ENCODE measurements at regions not wholly inside any gene's neighbourhood (a gene's known extent, or its start where the extent isn't known, plus 50 kb on each side); places are given as distances from the start of the nearest gene placed in this dataset.

DNA sequence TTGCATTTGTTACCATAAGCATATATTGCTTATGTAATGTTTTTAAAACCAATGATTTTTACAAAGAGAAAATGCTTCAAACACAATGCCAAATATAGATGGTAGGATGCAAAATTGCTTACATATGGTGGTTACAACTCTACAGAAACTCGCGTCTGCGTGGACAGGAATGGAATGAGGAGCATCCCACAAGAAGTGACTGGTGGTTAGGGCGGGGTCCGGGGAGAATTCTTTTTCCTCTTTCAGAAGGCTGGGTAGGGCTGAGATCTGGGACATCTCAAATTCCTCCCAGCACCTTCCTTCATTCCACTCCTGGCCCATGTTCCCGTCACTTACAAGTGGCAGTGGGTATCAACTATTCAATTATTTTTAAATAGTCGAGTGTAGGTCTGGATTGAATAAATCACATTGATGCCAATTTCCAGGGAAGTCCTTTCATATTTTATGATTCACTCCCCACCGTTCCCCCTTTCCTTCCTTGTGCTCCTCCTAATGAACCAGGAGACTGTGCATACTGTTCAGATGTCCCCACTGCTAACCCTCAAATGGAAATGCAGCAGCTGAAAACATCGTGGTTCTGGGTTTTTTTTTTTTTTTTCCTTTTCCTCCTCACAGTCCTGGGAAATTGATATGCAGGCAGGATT lies 174.5 kb upstream of the POU3F1 start:
- TF ChIP-seq POLR2A (IDR thresholded peaks at IDR 0.05; ENCODE audit: low read depth, low read length) (no peak), POLR2AphosphoS5 (IDR thresholded peaks at IDR 0.05; ENCODE audit: low read depth, low read length) (no peak), TAF1 (IDR thresholded peaks at IDR 0.05; ENCODE audit: low read depth, low read length) (no peak), SPI1 (IDR thresholded peaks at IDR 0.05; ENCODE audit: low read depth, low read length) (no peak), PAX5 (IDR thresholded peaks at IDR 0.05; ENCODE audit: insufficient read depth, low read length, severe bottlenecking) (no peak)

Measured in GM12891 (cell line).